GM21360 (cell line): ENCODE measurements at regions not wholly inside any gene's neighbourhood (a gene's known extent, or its start where the extent isn't known, plus 50 kb on each side); places are given as distances from the start of the nearest gene placed in this dataset.

Experiments
- ATAC-seq: cut with Tn5 transposase; IDR thresholded peaks from one replicate; pipeline ENCODE4 v1.9.1; 2021; ENCODE audit warnings: mild to moderate bottlenecking, moderate library complexity; ENCODE audit not compliant: unreplicated experiment

DNA sequence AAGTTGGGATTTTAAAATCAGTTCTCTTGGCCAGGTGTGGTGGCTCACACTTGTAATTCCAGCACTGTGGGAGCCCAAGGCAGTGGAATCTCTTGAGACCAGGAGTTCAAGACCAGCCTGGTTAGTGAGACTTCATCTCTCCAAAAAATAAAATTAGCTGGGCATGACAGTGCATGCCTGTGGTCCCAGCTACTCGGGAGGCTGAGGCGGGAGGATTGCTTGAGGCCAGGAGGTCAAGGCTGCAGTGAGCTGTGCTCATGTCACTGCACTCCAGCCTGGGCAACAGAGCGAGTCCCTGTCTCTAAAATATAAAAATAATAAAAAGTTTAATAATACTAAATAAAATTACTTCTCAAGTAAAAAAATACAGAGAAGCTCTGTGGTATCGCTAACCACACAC is 77.5 kb downstream of the FOXA2 start:
- ATAC-seq, result no peak

DNA sequence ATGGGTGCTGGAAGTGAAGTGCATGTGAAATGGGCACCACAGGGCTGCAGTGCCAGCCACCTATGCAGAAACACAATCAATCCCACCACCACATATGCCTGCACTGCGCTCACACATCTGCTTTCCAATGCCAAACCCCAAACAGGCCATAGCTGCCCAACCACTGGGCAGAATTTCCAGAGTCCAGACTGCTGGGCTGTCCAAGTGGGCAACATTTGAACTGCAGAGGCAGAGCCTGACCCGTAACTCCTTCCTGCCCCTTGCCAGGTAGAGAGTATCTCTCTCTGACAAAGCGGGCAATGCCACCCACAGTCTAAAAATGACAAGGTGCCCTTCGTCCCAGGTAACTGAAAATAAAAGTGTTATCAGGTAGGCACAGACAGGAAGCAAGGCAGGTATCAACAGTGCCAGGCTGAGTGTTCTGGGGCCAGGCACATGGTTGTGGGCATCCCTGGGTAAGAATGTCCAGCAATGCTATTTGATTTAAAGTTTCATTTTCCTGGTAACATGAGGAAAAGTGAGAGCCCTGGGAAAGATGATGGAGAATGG is 79.5 kb downstream of the FOXA2 start:
- no peak for ATAC-seq

DNA sequence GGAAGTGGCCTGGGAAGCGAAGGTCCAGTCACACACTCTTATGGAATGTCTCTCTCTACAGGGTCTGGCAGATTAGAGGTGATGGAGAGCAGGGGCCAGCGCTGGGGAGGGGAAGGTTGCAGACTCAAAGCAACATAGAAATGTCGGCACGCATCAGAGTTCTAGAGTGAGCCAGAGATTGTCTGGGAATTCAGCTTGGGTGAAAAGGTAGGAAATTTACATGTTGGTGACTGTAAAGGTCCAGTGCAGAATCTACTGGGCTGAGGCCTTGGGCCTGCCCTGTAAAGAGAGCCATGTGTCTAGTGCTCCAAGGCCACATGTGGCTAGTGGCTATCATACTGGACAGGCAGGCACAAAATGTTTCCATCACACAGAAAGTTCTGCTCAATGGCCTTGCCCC is 80.8 kb downstream of the FOXA2 start:
- no peak for ATAC-seq

DNA sequence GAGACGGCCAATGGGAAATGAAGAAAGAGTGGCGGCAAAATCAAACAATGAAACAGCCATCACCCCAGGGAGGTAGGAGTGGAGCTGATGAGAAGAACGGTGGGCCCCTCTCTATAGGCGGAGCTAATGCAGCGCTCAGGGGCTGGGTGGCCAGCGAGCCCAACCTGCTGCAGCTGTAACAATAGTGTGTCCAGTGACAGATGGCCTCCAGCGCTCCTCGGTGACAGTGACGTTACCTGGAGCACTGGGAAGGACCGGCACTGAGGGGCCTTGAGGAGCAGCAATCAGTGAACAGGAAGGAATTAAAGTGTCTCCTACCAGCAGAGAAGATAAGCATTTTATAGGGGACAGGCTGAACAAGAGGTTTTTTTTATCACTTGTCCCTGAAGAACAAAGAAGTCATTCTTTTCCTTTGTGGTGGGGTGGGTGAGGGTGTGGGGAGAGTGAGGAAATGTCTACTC is 81.6 kb downstream of the FOXA2 start:
- no peak for ATAC-seq

DNA sequence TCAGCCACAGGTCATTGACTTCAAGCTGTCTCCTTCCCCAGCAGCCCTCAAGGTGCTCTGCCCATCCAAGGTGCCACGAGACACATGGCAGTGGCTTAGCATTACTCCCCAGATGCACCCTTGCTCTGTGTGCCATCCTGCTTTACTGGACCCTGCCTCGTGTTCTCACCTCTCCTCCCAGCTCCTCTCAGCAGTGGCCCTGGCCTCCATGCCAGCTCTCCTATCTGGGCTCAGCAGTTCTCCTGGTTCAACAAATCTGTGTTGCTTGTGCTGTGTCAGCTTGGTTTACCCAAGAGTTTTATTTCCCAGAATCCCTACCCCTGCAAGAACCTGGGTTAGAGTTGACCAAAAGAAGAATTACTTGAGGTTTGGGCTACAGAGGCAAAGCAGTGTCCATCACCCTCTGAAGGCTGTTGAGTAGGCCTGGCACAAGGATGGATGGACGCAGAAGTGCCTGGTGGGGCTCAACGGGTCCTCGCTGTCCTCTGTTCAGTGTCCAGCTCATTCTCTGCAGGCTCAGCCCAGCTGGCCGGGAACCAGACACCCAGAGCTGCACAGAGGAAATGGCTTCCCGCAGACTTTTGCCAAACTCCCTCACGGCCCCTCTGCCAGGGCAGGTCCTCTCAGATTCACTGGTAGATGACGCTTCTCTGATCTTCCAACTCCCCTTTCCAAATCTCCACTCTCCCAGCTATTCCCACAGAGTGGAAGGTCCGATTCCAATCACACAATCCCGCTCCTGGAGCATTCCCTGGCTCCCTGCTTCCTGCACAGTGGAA is 82.6 kb downstream of the FOXA2 start:
- no peak for ATAC-seq

DNA sequence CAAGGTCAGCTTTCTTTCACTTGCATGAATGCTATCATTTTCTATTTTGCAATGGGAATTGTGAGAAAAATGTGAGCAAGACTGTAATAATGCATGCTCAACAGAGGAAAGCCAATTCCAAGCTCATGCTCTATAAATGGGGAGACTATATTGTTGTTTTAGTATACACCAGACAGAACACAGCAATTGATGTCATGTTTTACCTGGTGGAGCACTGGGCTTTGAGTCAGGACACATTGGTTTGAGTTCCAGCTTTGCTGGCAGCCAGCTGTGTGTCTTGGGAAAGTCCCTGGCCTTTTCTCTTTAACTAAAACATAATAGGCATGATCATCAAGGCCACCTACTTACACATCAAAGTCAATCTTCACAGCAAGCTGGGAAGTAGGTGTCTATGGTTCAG is 83.3 kb downstream of the FOXA2 start:
- no peak for ATAC-seq

DNA sequence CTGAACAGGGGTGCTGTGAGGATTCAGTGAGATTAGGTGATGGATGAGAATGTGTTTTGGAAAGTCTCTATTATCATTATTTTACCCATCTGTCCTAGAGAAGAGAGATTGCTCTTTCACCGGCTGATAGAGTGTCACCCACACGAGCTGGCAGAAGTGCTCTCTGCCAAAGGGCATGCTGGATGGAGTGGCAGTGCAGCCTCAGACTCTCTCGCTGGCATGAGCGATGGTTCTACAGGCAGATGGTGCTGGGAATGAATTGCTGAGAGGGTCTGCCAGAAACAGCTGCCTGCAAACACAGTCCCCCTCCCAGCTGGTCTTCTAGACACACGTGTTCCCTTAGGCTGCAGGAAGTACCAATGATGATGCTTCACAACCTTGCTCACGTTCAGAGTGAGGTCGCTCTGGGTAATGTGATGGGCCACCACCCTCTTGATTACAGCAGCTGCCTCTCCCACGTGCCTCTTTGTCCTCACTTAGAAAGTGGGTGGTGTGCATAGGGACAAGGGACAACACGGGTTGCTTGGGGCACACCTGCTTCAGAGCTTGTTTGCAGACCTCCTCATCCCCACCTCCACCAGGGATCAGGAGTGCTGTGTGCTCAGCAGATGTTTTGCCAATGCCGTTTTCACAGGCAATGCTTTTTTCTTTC is 84.7 kb downstream of the FOXA2 start:
- ATAC-seq, result no peak

DNA sequence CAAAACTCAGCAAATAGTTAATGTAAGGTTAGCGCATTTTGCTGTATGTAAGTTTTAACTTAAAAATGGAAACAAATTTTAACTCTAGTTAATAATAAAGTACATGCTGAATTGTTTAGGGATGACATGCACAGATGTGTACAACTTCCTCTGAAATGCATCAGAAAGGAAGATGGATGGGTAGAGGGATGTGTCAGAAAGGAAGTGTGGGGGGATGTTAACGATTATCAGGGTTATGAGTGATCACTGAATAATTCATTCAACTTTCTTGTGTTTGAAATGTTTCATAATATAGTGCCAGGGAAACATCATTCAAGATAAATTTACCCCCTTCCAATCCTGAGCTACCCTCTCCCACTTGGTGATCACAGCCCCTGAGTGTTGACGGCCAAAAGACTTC is 87.6 kb downstream of the FOXA2 start:
- no peak for ATAC-seq

DNA sequence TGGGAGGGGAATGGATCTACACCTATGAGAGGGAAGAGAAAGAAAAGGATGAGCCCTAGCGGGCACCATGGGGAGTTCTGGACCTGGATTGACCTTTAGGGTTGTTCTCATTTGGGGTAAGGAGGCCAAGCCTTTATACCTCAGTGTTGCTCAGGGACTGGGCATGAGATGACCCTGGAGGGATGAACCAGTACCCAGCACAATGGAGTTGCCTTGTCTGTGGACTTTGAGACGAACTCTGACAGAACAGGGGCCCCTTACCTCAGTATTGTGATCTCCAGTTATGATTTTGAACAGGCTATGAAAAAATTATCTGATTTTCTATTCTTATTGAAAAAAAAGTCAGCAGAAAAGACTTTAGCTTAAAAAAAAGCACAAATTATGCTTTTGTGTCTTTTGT is 88.6 kb downstream of the FOXA2 start:
- no peak for ATAC-seq

DNA sequence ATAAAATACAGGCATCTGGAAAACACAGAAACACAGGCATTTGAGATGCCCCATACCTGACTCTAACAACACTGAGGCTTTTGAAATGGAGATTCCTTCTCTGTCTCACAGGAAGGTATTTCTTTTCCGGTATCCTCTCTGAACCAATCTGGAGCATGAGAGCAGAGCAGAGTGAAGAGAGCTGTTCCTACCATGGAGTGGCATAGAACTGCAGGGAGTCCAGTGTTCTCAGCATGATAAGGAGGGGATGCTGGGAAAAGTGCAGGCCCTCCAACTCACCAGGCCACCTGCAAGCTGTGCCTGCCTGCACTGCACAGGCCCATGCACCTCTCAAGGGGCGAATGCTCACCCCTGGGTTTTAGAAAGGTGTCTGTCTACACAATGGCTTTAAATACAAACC is 89.2 kb downstream of the FOXA2 start:
- no peak for ATAC-seq

DNA sequence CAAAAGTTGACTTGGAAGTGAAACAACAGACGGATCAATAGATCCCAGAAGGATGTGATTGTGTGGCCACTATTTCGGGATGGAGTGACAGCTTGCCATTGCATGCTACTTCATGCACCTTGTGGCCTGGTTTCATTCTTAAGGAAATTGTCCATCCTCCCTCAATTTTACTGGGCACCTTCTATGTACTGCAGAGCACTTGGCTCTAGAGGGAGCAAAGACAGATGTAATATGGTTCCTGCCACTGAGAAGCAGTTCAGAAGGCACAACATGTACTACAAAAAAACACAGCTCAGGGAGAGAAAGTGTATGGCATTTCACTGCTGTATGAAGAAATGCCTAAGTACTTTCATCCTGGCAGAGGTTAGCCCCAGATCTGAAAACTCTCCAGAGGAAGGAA is 91.9 kb downstream of the FOXA2 start:
- no peak for ATAC-seq

DNA sequence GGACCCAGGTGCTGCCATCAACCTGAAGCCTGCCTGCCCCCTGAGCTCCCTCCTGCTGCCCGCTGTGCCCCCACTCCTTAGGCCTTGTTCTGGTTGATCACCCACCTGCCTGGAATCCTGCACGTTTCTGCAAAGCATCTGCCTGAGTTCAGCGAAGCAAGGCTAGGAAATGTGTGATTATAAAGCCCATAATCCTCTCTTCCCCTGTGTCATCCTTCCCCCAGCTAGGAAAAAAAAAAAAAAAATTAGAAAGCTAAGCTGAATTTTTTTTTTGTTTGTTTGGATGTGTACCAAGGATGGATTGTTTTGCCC is 93.2 kb downstream of the FOXA2 start:
- no peak for ATAC-seq

DNA sequence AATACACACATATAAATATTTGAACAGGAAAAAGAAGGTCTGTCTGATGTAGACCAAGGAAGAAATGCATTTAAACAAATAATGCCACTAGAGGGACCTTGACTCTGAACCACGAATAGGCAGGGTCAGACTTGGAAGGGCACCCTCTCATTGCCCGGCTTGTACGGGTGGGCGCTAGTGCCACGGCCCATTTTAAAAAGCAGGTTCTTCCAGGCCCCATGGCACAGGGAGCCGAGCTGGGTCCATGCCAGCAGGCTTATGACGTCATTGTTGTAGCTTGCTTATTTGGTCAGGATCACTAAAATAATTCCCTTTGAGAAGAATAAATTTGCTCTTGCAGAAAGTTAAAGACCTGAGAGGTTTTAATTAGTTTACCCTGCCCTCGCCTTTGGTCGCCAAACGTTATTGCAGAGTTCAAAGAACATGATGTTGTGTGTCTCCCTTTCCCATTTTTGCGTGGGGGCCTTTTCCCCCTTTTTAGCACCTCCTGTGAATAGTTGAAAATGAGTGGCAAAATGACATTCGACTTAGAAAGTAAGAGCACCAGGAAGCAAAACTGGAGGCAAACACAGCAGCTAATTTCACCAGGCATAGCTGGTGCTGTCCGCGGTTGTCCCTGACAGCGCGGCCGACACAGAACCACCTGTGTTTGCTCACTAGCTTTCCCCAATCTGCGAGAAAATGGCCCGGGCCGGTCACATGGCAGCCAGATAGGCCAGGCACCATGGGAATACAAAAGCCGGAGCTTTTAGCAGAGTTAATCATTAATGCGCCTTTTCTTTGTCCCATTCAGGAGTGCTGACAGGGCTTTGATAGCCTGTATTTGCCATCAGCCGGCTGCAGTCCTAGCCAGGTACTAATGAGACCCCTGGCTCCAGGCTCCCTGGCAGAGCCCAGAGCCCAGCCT is 93.8 kb downstream of the FOXA2 start:
- no peak for ATAC-seq

DNA sequence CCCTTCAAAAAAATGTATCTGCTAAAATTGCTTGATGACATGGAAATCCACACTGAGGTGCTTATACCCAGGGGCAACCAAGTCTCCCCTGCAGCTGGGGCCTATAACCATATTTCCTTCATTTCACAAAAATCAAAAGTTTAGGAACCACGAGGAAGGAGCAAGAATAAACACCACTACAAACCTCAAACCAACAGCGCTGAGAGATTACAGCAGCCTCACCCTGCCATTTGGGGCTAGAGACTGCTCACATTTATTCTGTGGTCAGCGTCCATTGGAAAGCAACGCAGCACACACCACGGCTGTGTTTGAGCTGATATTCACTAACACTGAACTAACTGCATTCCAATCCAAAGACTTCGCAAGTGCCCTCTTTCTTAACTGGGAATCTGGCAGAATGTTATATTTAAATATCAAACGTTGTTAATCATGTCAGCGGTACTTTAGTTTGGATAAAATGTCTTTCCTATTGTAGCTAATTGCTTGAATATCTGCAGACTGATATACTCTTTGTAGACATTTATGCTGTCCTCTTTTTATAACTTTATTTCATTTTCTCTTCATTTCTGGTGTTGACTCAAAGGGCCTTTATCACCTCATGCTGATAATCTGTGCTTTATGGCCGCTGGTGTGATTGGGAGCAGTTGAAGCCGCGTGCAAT is 94.6 kb downstream of the FOXA2 start:
- ATAC-seq, result no peak

DNA sequence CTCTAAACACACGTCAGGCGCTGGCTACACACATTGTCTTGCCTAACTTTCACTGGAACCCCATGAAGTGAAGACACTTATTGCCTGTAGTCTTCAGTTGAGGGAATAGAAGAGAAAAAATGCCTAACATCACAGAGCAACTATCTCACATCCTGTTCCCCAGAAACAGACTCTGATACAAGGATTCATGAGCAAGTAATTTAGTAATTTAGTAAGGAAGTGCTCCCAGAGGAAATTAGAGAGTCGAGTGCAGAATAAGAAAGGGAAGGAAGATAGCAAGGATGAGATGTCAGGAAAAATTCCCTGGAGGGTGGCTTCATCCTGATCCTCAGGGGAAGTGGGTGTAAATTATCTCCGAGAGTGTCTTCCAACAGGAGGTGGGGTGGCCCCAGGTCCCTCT is 104.0 kb downstream of the FOXA2 start:
- no peak for ATAC-seq

DNA sequence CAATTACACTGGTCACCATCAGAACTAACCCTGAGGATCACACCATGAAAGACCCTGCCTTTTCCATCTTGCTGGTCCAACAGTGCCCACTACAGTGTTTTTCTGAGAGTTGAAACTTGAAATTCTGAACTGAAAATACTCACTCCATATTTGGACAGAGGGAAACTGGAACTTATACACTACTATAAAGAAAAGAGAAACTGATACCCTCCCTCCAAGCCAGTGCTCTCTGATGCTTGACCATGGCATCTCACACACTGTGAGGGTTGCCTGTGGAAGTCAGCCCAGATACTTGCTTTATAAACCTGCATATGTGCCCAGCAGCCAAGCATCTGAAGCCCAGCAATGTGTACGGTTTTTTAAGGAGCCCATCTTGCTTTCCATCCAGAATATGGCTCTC is 108.7 kb downstream of the FOXA2 start:
- peak; percentile 99 for ATAC-seq

DNA sequence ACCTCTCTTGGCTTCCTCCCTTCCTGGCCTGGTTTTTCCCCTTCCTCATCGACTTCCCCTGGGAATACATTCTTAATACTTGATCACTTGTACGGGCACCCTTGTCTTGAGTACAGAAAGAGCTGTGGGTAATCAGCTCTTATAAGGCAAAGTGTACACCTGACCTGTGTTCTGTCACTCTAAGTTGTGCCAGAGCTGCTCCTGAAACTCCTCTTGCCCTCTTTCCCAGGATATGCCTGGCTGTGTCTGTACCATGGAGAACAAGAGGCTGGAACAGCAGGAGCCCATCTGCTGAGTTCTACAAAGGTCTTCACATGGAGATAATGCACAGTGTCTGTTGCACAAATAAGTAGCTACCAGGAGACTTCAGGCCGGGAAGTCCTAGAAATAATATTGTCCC is 110.1 kb downstream of the FOXA2 start:
- no peak for ATAC-seq

DNA sequence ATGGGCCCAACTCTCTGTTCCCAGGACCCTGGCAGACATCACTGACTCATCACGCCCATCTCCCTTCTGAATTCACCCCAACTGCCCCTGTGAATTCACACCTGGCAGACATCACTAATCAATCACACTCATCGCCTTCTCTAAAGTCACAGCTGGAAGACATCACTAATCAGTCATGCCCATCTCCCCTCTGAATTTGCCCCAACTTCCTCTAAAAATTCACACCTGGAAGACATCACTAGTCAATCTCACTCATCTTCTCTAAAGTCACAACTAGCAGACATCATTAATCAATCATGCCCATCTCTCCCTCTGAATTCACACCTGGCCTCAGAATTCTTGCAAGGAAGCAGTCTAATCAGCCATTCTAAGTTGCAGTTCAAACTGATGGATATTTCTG is 111.1 kb downstream of the FOXA2 start:
- ATAC-seq, result no peak

DNA sequence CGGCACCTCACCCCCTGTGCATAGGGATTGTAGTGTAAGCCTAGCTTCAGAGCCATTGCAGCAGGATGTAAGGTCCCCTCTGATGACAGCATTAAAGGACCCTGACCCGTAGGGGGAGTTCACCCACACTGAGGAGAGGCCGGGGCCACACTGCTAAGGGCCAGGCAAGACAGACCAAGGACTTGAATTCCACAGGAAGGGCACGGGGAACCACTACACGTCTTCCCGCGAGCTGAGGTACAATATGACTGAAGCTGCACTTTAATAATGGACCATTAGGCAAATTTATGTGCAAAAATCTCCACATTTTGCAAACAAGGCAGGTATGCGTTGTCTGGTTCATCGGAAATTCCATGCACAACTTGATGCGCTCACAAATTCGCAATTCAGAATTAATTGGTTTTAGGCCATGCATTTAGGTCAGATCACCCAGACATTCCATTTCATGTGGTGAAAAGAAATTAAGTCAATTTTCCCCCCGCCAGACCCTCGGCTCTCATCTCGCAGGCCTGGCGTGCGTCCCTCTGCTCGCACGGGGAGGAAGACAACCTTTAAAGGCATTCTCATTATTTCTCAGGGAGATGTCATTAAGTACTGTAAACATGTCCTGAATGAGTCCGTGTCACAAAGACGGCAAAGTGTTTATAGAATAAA is 111.8 kb downstream of the FOXA2 start:
- ATAC-seq, result no peak

DNA sequence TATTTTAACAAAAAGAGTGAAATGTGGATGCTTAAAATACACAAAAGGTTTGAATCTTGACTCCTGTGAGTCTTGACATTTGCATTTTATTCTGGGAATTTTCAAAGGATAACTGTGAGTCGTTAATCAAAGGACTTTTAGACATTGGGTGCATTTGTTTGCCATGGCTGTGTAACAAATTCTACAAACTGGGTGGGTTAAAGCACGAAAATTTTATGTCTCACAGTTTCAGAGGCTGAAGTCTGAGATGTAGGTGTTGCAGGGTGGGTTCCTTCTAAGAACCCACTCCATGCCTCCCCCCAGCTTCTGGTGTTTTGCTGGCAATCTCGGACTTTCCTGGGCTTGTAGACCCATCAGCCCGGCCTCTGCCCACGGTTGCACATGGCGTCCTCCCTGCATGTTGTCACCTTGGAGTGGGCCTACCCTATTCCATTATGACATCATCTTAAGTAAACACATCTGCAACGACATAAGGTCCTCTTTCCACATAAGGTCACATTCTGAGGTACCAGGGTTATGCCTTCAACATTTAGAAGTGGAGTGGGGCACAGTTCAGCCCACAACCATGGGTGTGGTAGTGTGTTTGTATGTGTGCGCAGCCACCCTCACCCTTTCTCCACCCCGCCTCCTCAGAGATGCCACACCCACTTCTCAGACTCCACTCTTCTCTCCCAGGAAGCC is 113.1 kb downstream of the FOXA2 start:
- no peak for ATAC-seq
